HepG2 (cell line): ENCODE measurements at regions not wholly inside any gene's neighbourhood (a gene's known extent, or its start where the extent isn't known, plus 50 kb on each side); places are given as distances from the start of the nearest gene placed in this dataset.

Experiments used
- ATAC-seq: fragments of 200-7000 bp; cut with Tn5 transposase; 3 replicates; pipeline ENCODE4 v1.9.1; 2020; ENCODE audit warnings: mild to moderate bottlenecking, moderate library complexity
- BruUV-seq: library from RNA; stranded (reverse); fragments of 400-500 nt; replicated peaks from 2 replicates; lab custom pipeline; 2021; lab: Mats Ljungman, UMichigan
- CTCF ChIA-PET: fragments of 300-600 bp; formaldehyde crosslinking; extraction: SDS; loops from one replicate; lab custom pipeline; 2021; ENCODE audit warnings: low total read pairs, inconsistent platforms, low intra/inter-chr PET ratio; lab: Yijun Ruan, JAX
- POLR2A ChIA-PET: fragments of 350-600 bp; sonication (Branson Sonifier 250); formaldehyde crosslinking; loops from one replicate; lab custom pipeline; 2020; ENCODE audit warnings: antibody characterized with exemption, inconsistent platforms; lab: Yijun Ruan, JAX
- DNase-seq: peaks from one replicate; pipeline ENCODE4 v3.0.0-alpha.2; 2015; ENCODE audit warnings: low spot score
- FAIRE-seq: peaks from 3 replicates; lab custom pipeline; 2011; peaks lifted over from hg19 to GRCh38; lab: Jason Lieb, UNC
- H2AFZ ChIP-seq: one replicate; pipeline ENCODE4 v1.6.1; 2011; ENCODE audit warnings: low read length, inconsistent platforms
- H3K27ac ChIP-seq: fragments of 300-600 bp; 3 replicates; pipeline ENCODE4 v1.8.0; 2011; ENCODE audit warnings: mixed run types, mild to moderate bottlenecking, mixed read lengths, low read length, inconsistent platforms; ENCODE audit not compliant: insufficient read depth; ENCODE audit errors: extremely low read length
- H3K27me3 ChIP-seq, 2 experiments: fragments of 200-600 bp in 1 of 2; 2 replicates in 1 of 2; 3 replicates in 1 of 2; pipeline versions ENCODE4 v1.6.0 to v1.8.0; 2011; ENCODE audit warnings: low read length in 2 of 2, mild to moderate bottlenecking in 2 of 2, moderate library complexity in 2 of 2, inconsistent platforms in 1 of 2; ENCODE audit not compliant: insufficient read depth in 2 of 2, control insufficient read depth in 1 of 2
- H3K36me3 ChIP-seq, 2 experiments: fragments of 200-600 bp in 1 of 2; replicated peaks in 1 of 2; 2 replicates in 1 of 2; 3 replicates in 1 of 2; pipeline versions ENCODE4 v1.5.1 to v1.8.0; 2011; ENCODE audit warnings: low read length in 2 of 2, inconsistent platforms in 1 of 2; ENCODE audit not compliant: insufficient read depth in 2 of 2, control insufficient read depth in 1 of 2
- H3K4me1 ChIP-seq: 2 replicates; pipeline ENCODE4 v1.5.1; 2012; ENCODE audit warnings: low read length, inconsistent platforms; ENCODE audit not compliant: insufficient read depth
- H3K4me2 ChIP-seq: 2 replicates; pipeline ENCODE4 v1.6.0; 2011; ENCODE audit warnings: low read depth, low read length, inconsistent platforms
- H3K4me3 ChIP-seq, 3 experiments: fragments of 200-600 bp in 1 of 3; sonication (generic), shearing (Covaris generic) in 1 of 3; replicated peaks in 1 of 3; 2 replicates each; pipeline ENCODE4 v1.5.1; 2011 to 2016; ENCODE audit warnings: low read length in 3 of 3, inconsistent platforms in 2 of 3, low read depth in 2 of 3, mild to moderate bottlenecking in 2 of 3, control low read depth in 1 of 3, mixed read lengths in 1 of 3; ENCODE audit not compliant: insufficient read depth in 1 of 3
- H3K79me2 ChIP-seq: one replicate; pipeline ENCODE4 v1.6.1; 2011; ENCODE audit warnings: low read length, inconsistent platforms; ENCODE audit not compliant: insufficient read depth
- H3K9ac ChIP-seq: 2 replicates; pipeline ENCODE4 v1.6.0; 2011; ENCODE audit warnings: mild to moderate bottlenecking, low read depth, low read length, inconsistent platforms; ENCODE audit not compliant: insufficient read depth
- H3K9me3 ChIP-seq: 2 replicates; pipeline ENCODE4 v1.5.1; 2012; ENCODE audit warnings: mild to moderate bottlenecking, low read length
- H4K20me1 ChIP-seq: 2 replicates; pipeline ENCODE4 v1.6.0; 2011; ENCODE audit warnings: inconsistent platforms, mild to moderate bottlenecking, low read length, moderate library complexity; ENCODE audit not compliant: insufficient read depth
- ETV6 ChIP-seq: sonication (generic); formaldehyde crosslinking; conservative IDR thresholded peaks from 2 replicates; pipeline ENCODE4 v1.4.0; 2020; ENCODE audit warnings: missing genetic modification reagents
- MAFF ChIP-seq: IDR thresholded peaks from 2 replicates; pipeline ENCODE4 v1.6.1; 2011; ENCODE audit warnings: low read depth, low read length, improper control_type of control experiment
- MAFK ChIP-seq, 2 experiments: IDR thresholded peaks in 1 of 2; conservative IDR thresholded peaks in 1 of 2; 2 replicates each; pipeline ENCODE4 v1.6.1; 2011; ENCODE audit warnings: improper control_type of control experiment in 2 of 2, low read length in 2 of 2
- MED8 ChIP-seq: sonication (generic); formaldehyde crosslinking; IDR thresholded peaks from 2 replicates; pipeline ENCODE4 v1.8.1; 2023; ENCODE audit warnings: mild to moderate bottlenecking, missing genetic modification reagents; ENCODE audit not compliant: insufficient replicate concordance
- ZBTB37 ChIP-seq: sonication (generic); formaldehyde crosslinking; IDR thresholded peaks from 2 replicates; pipeline ENCODE4 v1.4.0; 2020; ENCODE audit warnings: mild to moderate bottlenecking, missing genetic modification reagents
- ZNF407 ChIP-seq: sonication (generic); formaldehyde crosslinking; IDR thresholded peaks from one replicate; pipeline ENCODE4 v1.5.1; 2020; ENCODE audit warnings: mild to moderate bottlenecking, missing genetic modification reagents; ENCODE audit errors: not compliant biosample characterization
- WGBS: methylation state at CpG from one replicate; pipeline ENCODE4 v1.1.6; 2017; ENCODE audit warnings: low lambda C conversion rate; 5-methylcytosine and 5-hydroxymethylcytosine counted together
- in situ Hi-C: cut with HindIII; loops from 2 replicates; pipeline ENCODE4 v1.10.0; 2017; ENCODE audit warnings: low pct_unique_long_range_greater_than_20kb; ENCODE audit not compliant: extremely low pct_ligation_motif_present
- intact Hi-C: fragments of 100-400 bp; cut with micrococcal nuclease; formaldehyde crosslinking; loops from one replicate; pipeline ENCODE4 v1.10.0; 2022; ENCODE audit not compliant: unreplicated experiment

- H3K79me2 ChIP-seq, result no peaks in the 10 kb centered on the region
- peaks cover 8% of the 10 kb centered on the region; the same call in 1 of the 2 replicates for H3K9me3 ChIP-seq
- H3K4me2 ChIP-seq, result no peak overlapping the region
- TF ChIP-seq ZBTB37 (CRISPR knock-in tag) (no peak), MAFF (peak; percentile 54; the same call in 1 of the 2 replicates), ETV6 (CRISPR knock-in tag) (no peak), ZNF407 (CRISPR knock-in tag) (no peak), MAFK (conservative IDR thresholded peaks at IDR 0.05 in 1 of 2, IDR thresholded peaks at IDR 0.05 in 1 of 2; ENCODE audit: low read length in 2 of 2) (peak; percentile 64 to 79), MED8 (CRISPR knock-in tag) (no peak)
- intact Hi-C loops (no loop called here), in situ Hi-C loops (no loop called here)
- no peaks in the 10 kb centered on the region for H4K20me1 ChIP-seq
- DNase-seq, result no peak
- H3K27me3 ChIP-seq, result no peaks in the 10 kb centered on the region
- no TSS peak for BruUV-seq
- ChIA-PET CTCF (no interaction called here), POLR2A (no interaction called here)
- H3K4me1 ChIP-seq, result no peaks in the 10 kb centered on the region
- ATAC-seq, result no peak
- no peaks in the 10 kb centered on the region for H3K36me3 ChIP-seq
- no peak overlapping the region for H2AFZ ChIP-seq
- no peak overlapping the region for H3K4me3 ChIP-seq
- 7% methylated on average over 1 of the region's 1 CpG for WGBS
- no peak overlapping the region for H3K9ac ChIP-seq
- no peak for FAIRE-seq
- H3K27ac ChIP-seq, result no peak overlapping the region
Observed at GRCh38 chr3:191543018-191543417, 82.1 kb downstream of the PYDC2 start.
